Sigmoid colon (tissue), 4 donors: ENCODE measurements at regions not wholly inside any gene's neighbourhood (a gene's known extent, or its start where the extent isn't known, plus 50 kb on each side); places are given as distances from the start of the nearest gene placed in this dataset.

Source experiments
- EP300 ChIP-seq, 4 donors: sonication (generic); formaldehyde crosslinking; IDR thresholded peaks; one replicate each; pipeline ENCODE4 v1.6.1; 2017; ENCODE audit warnings: antibody characterized with exemption in 4 of 4
- POLR2A ChIP-seq, 2 donors: fragments of 450-650 bp; IDR thresholded peaks; one replicate each; pipeline ENCODE4 v1.6.1; 2016; ENCODE audit warnings: antibody characterized with exemption in 2 of 2, mild to moderate bottlenecking in 2 of 2, moderate library complexity in 2 of 2
- POLR2AphosphoS5 ChIP-seq, 4 donors: sonication (generic); formaldehyde crosslinking; IDR thresholded peaks; one replicate each; pipeline ENCODE4 v1.6.1; 2017; ENCODE audit warnings: antibody characterized with exemption in 4 of 4
- TF ChIP-seq, protein P1 (sequence below), 4 experiments: fragments of 450-650 bp in 3 of 4; fragments of 200-600 bp in 1 of 4; IDR thresholded peaks; one replicate each; pipeline ENCODE4 v1.5.1; 2016 to 2019; ENCODE audit warnings: antibody characterized with exemption in 4 of 4, mild to moderate bottlenecking in 3 of 4, moderate library complexity in 2 of 4

DNA sequence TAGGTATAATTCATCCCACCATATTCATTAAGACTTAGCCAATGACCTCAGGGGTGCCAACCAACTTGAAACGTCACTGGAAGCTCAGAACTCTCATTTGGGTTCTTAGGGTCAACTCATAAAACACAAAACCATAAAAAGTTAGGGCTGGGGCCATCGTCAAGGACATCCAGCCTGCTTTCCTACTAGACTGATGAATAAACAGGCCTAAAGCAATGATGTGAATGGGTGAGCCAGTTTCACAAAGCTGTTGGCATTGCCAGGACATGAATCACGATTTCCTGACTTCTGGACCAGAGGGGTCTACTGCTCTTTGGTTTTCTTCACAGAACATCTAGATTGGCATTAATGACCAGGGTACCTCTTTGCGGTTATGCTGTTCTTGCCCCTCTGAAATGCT is 64.7 kb downstream of the EOMES start:
- TF ChIP-seq, protein P1, sequence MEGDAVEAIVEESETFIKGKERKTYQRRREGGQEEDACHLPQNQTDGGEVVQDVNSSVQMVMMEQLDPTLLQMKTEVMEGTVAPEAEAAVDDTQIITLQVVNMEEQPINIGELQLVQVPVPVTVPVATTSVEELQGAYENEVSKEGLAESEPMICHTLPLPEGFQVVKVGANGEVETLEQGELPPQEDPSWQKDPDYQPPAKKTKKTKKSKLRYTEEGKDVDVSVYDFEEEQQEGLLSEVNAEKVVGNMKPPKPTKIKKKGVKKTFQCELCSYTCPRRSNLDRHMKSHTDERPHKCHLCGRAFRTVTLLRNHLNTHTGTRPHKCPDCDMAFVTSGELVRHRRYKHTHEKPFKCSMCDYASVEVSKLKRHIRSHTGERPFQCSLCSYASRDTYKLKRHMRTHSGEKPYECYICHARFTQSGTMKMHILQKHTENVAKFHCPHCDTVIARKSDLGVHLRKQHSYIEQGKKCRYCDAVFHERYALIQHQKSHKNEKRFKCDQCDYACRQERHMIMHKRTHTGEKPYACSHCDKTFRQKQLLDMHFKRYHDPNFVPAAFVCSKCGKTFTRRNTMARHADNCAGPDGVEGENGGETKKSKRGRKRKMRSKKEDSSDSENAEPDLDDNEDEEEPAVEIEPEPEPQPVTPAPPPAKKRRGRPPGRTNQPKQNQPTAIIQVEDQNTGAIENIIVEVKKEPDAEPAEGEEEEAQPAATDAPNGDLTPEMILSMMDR (IDR thresholded peaks at IDR 0.05), result no peak
- TF ChIP-seq POLR2AphosphoS5 (IDR thresholded peaks at IDR 0.05) (no peak), EP300 (IDR thresholded peaks at IDR 0.05) (no peak), POLR2A (IDR thresholded peaks at IDR 0.05) (no peak)
